ENCODE measurements at regions not wholly inside any gene's neighbourhood (a gene's known extent, or its start where the extent isn't known, plus 50 kb on each side); places are given as distances from the start of the nearest gene placed in this dataset.

- dilution Hi-C loops (cut with MboI; ENCODE audit: extremely low pct_ligation_motif_present, low sequenced_read_pairs), result no loop called here
- FAIRE-seq, result no peak
- H3K27ac ChIP-seq (ENCODE audit: insufficient read depth, low read depth, low read length), result no peak overlapping the region
- intact Hi-C loops (cut with micrococcal nuclease), result no loop called here
- H3K9me1 ChIP-seq (replicated peaks; ENCODE audit: control insufficient read depth, extremely low read depth, insufficient read depth, low read length), result no peaks in the 10 kb centered on the region
- H3K27me3 ChIP-seq (ENCODE audit: control insufficient read depth in 2 of 2, insufficient read depth in 2 of 2, low read length in 2 of 2), result no peaks in the 10 kb centered on the region
- no peaks in the 10 kb centered on the region for H3K79me2 ChIP-seq (ENCODE audit: control insufficient read depth, insufficient read depth, low read length)
- BruUV-seq (replicated peaks), result no TSS peak
- H3K4me3 ChIP-seq (replicated peaks in 1 of 3; ENCODE audit: insufficient read depth in 1 of 3, low read depth in 1 of 3, low read length in 3 of 3), result no peak overlapping the region
- H3K36me3 ChIP-seq (ENCODE audit: control insufficient read depth in 2 of 2, extremely low read depth in 1 of 2, insufficient read depth in 2 of 2, low read length in 2 of 2), result no peaks in the 10 kb centered on the region
- DNase-seq (ENCODE audit: low read depth, low spot score), result no peak
- ChIA-PET POLR2A (no interaction called here), CTCF (no interaction called here)
- H2AFZ ChIP-seq (ENCODE audit: low read depth, low read length), result no peak overlapping the region
- no peaks in the 10 kb centered on the region for H4K20me1 ChIP-seq (replicated peaks; ENCODE audit: control insufficient read depth, extremely low read depth, insufficient read depth, low read length)
- TF ChIP-seq, protein P1, sequence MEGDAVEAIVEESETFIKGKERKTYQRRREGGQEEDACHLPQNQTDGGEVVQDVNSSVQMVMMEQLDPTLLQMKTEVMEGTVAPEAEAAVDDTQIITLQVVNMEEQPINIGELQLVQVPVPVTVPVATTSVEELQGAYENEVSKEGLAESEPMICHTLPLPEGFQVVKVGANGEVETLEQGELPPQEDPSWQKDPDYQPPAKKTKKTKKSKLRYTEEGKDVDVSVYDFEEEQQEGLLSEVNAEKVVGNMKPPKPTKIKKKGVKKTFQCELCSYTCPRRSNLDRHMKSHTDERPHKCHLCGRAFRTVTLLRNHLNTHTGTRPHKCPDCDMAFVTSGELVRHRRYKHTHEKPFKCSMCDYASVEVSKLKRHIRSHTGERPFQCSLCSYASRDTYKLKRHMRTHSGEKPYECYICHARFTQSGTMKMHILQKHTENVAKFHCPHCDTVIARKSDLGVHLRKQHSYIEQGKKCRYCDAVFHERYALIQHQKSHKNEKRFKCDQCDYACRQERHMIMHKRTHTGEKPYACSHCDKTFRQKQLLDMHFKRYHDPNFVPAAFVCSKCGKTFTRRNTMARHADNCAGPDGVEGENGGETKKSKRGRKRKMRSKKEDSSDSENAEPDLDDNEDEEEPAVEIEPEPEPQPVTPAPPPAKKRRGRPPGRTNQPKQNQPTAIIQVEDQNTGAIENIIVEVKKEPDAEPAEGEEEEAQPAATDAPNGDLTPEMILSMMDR (IDR thresholded peaks at IDR 0.05; ENCODE audit: extremely low read depth in 1 of 2, insufficient read depth in 1 of 2, low read depth in 1 of 2, low read length in 2 of 2), result no peak
- TF ChIP-seq, protein P2, sequence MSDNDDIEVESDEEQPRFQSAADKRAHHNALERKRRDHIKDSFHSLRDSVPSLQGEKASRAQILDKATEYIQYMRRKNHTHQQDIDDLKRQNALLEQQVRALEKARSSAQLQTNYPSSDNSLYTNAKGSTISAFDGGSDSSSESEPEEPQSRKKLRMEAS (IDR thresholded peaks at IDR 0.05; ENCODE audit: insufficient read depth, insufficient read length), result no peak
- TF ChIP-seq POLR2A (IDR thresholded peaks at IDR 0.05; ENCODE audit: low read depth, low read length), result no peak
- no peak overlapping the region for H3K9ac ChIP-seq (replicated peaks; ENCODE audit: extremely low read depth, insufficient read depth, low read length)
- H3K9me3 ChIP-seq (replicated peaks; ENCODE audit: control insufficient read depth, insufficient read depth, low read length), result no peaks in the 10 kb centered on the region
- peaks cover 5% of the 10 kb centered on the region for H3K4me1 ChIP-seq (ENCODE audit: control insufficient read depth, extremely low read depth, insufficient read depth, low read length)
- H3K4me2 ChIP-seq (ENCODE audit: insufficient read depth, low read length), result no peak overlapping the region
These were observed 118.9 kb downstream of the RGS21 start for GRCh38 chr1:192435704-192436103.

DNA sequence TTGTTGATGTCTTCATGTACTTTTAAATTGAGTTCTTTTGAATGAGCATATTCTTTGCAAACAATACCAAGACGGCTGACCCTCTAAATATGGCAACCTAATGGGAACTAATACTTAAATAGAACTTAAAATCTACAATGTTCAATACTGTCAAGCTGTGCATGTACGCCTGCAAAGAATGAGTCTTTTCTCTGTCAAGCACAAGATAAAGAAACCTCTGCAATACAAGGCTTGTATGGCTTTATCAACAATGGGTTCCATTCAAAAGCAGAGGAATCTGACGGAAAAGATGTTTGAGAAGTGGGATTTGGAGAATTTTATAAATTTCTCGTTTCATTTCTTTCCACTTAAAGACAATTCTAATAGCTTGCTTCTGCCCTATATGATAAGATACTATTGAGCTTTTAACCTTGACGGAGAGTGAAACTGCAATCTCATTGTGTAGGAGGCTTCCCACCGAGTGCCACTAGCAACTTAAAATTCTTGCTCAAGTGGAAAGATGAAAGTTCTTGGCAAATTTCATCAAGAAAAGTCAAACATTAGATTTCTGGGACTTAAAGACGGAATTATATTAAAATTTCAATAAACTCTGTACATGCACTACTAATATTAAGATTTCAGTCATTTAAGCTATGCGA, 119.8 kb downstream of the RGS21 start:
- dilution Hi-C loops (cut with MboI; ENCODE audit: extremely low pct_ligation_motif_present, low sequenced_read_pairs), result no loop called here
- Histone ChIP-seq H3K9me3 (replicated peaks; ENCODE audit: control insufficient read depth, insufficient read depth, low read length) (no peaks in the 10 kb centered on the region), H4K20me1 (replicated peaks; ENCODE audit: control insufficient read depth, extremely low read depth, insufficient read depth, low read length) (no peaks in the 10 kb centered on the region), H3K4me2 (ENCODE audit: insufficient read depth, low read length) (no peak overlapping the region), H2AFZ (ENCODE audit: low read depth, low read length) (no peak overlapping the region), H3K4me3 (replicated peaks in 1 of 3; ENCODE audit: insufficient read depth in 1 of 3, low read depth in 1 of 3, low read length in 3 of 3) (no peak overlapping the region), H3K79me2 (ENCODE audit: control insufficient read depth, insufficient read depth, low read length) (no peaks in the 10 kb centered on the region), H3K27ac (ENCODE audit: insufficient read depth, low read depth, low read length) (no peak overlapping the region), H3K36me3 (ENCODE audit: control insufficient read depth in 2 of 2, extremely low read depth in 1 of 2, insufficient read depth in 2 of 2, low read length in 2 of 2) (no peaks in the 10 kb centered on the region), H3K27me3 (ENCODE audit: control insufficient read depth in 2 of 2, insufficient read depth in 2 of 2, low read length in 2 of 2) (no peaks in the 10 kb centered on the region), H3K4me1 (ENCODE audit: control insufficient read depth, extremely low read depth, insufficient read depth, low read length) (peaks cover 6% of the 10 kb centered on the region), H3K9me1 (replicated peaks; ENCODE audit: control insufficient read depth, extremely low read depth, insufficient read depth, low read length) (no peaks in the 10 kb centered on the region), H3K9ac (replicated peaks; ENCODE audit: extremely low read depth, insufficient read depth, low read length) (no peak overlapping the region)
- intact Hi-C loops (cut with micrococcal nuclease), result no loop called here
- POLR2A ChIA-PET, result no interaction called here
- FAIRE-seq (no peak), DNase-seq (ENCODE audit: low read depth, low spot score) (no peak)
- no peak for TF ChIP-seq GATA2 (IDR thresholded peaks at IDR 0.05; ENCODE audit: insufficient read depth, insufficient read length, low read depth, low read length)
- TF ChIP-seq JUN (IDR thresholded peaks at IDR 0.05; ENCODE audit: borderline replicate concordance, insufficient read depth, insufficient read length, low read depth), result no peak
- CTCF ChIA-PET, result no interaction called here
- no TSS peak for BruUV-seq (replicated peaks)

Data from endothelial cell of umbilical vein (primary cell).